HCT116 (cell line): ENCODE measurements at regions not wholly inside any gene's neighbourhood (a gene's known extent, or its start where the extent isn't known, plus 50 kb on each side); places are given as distances from the start of the nearest gene placed in this dataset.

ENCODE experiments used
- ATAC-seq: fragments of 200-7000 bp; cut with Tn5 transposase; 2 replicates; pipeline ENCODE4 v1.9.1; 2020; ENCODE audit warnings: mild to moderate bottlenecking, moderate library complexity
- BruUV-seq: library from RNA; stranded (reverse); fragments of 400-500 nt; replicated peaks from 2 replicates; lab custom pipeline; 2021; lab: Mats Ljungman, UMichigan
- CTCF ChIA-PET: fragments of 300-600 bp; sonication (Branson Sonifier 250); formaldehyde crosslinking; loops from one replicate; lab custom pipeline; 2021; ENCODE audit warnings: antibody characterized with exemption; lab: Charles Lee
- POLR2A ChIA-PET: fragments of 300-600, 350-600 bp; sonication (Branson Sonifier 250); formaldehyde crosslinking; loops from one replicate; lab custom pipeline; 2021; ENCODE audit warnings: antibody characterized with exemption; lab: Charles Lee
- RAD21 ChIA-PET, 2 experiments: fragments of 300-600 bp; sonication (Branson Sonifier 250); formaldehyde crosslinking; loops; one replicate each; lab custom pipeline; 2023; ENCODE audit warnings: low total read pairs in 2 of 2; ENCODE audit not compliant: uncharacterized antibody in 2 of 2, unreplicated experiment in 2 of 2, low non-redundant PET in 1 of 2; lab: Charles Lee
- DNase-seq: peaks from one replicate; pipeline ENCODE4 v3.0.0-alpha.2; 2010; ENCODE audit warnings: low read depth, low spot score
- H2AFZ ChIP-seq: fragments of 200-600 bp; shearing (Covaris generic), sonication (generic); 2 replicates; pipeline ENCODE4 v1.6.1; 2017; ENCODE audit warnings: low read depth, mixed run types, mixed read lengths, antibody characterized with exemption, low read length; ENCODE audit not compliant: poor library complexity, severe bottlenecking
- H3K27ac ChIP-seq: 2 replicates; pipeline ENCODE4 v1.5.1; 2012; ENCODE audit warnings: low read depth, low read length
- H3K27me3 ChIP-seq: fragments of 200-600 bp; sonication (generic); 2 replicates; pipeline ENCODE4 v1.6.1; 2016; ENCODE audit warnings: mixed run types, low read length, mixed read lengths; ENCODE audit not compliant: insufficient read depth
- H3K36me3 ChIP-seq, 2 experiments: fragments of 200-500 bp in 1 of 2; fragments of 200-600 bp in 1 of 2; sonication (Bioruptor generic) in 1 of 2; sonication (generic) in 1 of 2; 2 replicates each; pipeline versions ENCODE4 v1.5.1 to v1.6.1; 2014 to 2016; ENCODE audit warnings: low read length in 2 of 2, inconsistent platforms in 1 of 2, mixed read lengths in 1 of 2, mixed run types in 1 of 2; ENCODE audit not compliant: insufficient read depth in 2 of 2, control insufficient read depth in 1 of 2
- H3K4me1 ChIP-seq, 2 experiments: fragments of 200-600 bp in 1 of 2; sonication (generic) in 1 of 2; 2 replicates each; pipeline versions ENCODE4 v1.5.1 to v1.6.1; 2012 to 2017; ENCODE audit warnings: low read length in 2 of 2, inconsistent platforms in 1 of 2, mild to moderate bottlenecking in 1 of 2, mixed read lengths in 1 of 2, mixed run types in 1 of 2, moderate library complexity in 1 of 2; ENCODE audit not compliant: insufficient read depth in 2 of 2, control insufficient read depth in 1 of 2
- H3K4me2 ChIP-seq: fragments of 200-600 bp; sonication (generic); 2 replicates; pipeline ENCODE4 v1.6.1; 2017; ENCODE audit warnings: mixed run types, low read length, mixed read lengths
- H3K4me3 ChIP-seq, 2 experiments: fragments of 200-600 bp in 1 of 2; sonication (generic) in 1 of 2; replicated peaks in 1 of 2; 2 replicates each; pipeline ENCODE4 v1.5.1; 2011 to 2016; ENCODE audit warnings: low read length in 2 of 2, control low read depth in 1 of 2, low read depth in 1 of 2, mild to moderate bottlenecking in 1 of 2, mixed read lengths in 1 of 2, mixed run types in 1 of 2
- H3K79me2 ChIP-seq: fragments of 200-600 bp; sonication (generic); 2 replicates; pipeline ENCODE4 v1.6.1; 2017; ENCODE audit warnings: mild to moderate bottlenecking, mixed run types, low read length, moderate library complexity, mixed read lengths; ENCODE audit not compliant: insufficient read depth
- H3K9ac ChIP-seq: fragments of 200-600 bp; sonication (generic); 2 replicates; pipeline ENCODE4 v1.6.1; 2016; ENCODE audit warnings: low read length, mixed read lengths
- H3K9me2 ChIP-seq: fragments of 200-600 bp; sonication (generic), shearing (Covaris generic); 2 replicates; pipeline ENCODE4 v1.6.1; 2017; ENCODE audit warnings: mixed run types, mild to moderate bottlenecking, moderate library complexity; ENCODE audit not compliant: insufficient read depth
- H3K9me3 ChIP-seq, 2 experiments: fragments of 200-500 bp in 1 of 2; fragments of 200-600 bp in 1 of 2; sonication (Bioruptor generic) in 1 of 2; sonication (generic) in 1 of 2; 2 replicates each; pipeline ENCODE4 v1.6.1; 2014 to 2017; ENCODE audit warnings: low read length in 2 of 2, mixed read lengths in 2 of 2, inconsistent platforms in 1 of 2, low read depth in 1 of 2, mild to moderate bottlenecking in 1 of 2, mixed run types in 1 of 2, moderate library complexity in 1 of 2; ENCODE audit not compliant: control insufficient read depth in 1 of 2, insufficient read depth in 1 of 2
- H4K20me1 ChIP-seq: fragments of 200-600 bp; sonication (generic), shearing (Covaris generic); 2 replicates; pipeline ENCODE4 v1.6.1; 2017; ENCODE audit warnings: mixed run types, mild to moderate bottlenecking, moderate library complexity; ENCODE audit not compliant: insufficient read depth
- CBX3 ChIP-seq: IDR thresholded peaks from 2 replicates; pipeline ENCODE4 v1.6.1; 2012; ENCODE audit warnings: low read depth
- EZH2 ChIP-seq: fragments of 200-600 bp; sonication (generic); IDR thresholded peaks from 2 replicates; pipeline ENCODE4 v1.6.1; 2017; ENCODE audit warnings: antibody characterized with exemption, mixed run types
- SIN3A ChIP-seq: IDR thresholded peaks from 2 replicates; pipeline ENCODE4 v1.6.1; 2012; ENCODE audit warnings: low read depth
- intact Hi-C: fragments of 100-400 bp; cut with micrococcal nuclease; formaldehyde crosslinking; loops from 2 replicates; pipeline ENCODE4 v1.10.0; 2022
- TF ChIP-seq, protein P1 (sequence below): IDR thresholded peaks from 2 replicates; pipeline ENCODE4 v1.6.1; 2012

GRCh38 chr3:6444888-6445658 lies 415.8 kb upstream of the GRM7 start:
- H3K79me2 ChIP-seq = no peaks in the 10 kb centered on the region
- TF ChIP-seq SIN3A = no peak
- TF ChIP-seq CBX3 = no peak
- TF ChIP-seq EZH2 = no peak
- TF ChIP-seq, protein P1, sequence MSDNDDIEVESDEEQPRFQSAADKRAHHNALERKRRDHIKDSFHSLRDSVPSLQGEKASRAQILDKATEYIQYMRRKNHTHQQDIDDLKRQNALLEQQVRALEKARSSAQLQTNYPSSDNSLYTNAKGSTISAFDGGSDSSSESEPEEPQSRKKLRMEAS = no peak
- no peaks in the 10 kb centered on the region for H4K20me1 ChIP-seq
- no peaks in the 10 kb centered on the region for H3K9me2 ChIP-seq
- no peaks in the 10 kb centered on the region for H3K36me3 ChIP-seq
- no peak overlapping the region for H3K9ac ChIP-seq
- DNase-seq (no peak), ATAC-seq (no peak)
- no peak overlapping the region for H3K27ac ChIP-seq
- no peaks in the 10 kb centered on the region for H3K4me1 ChIP-seq
- no TSS peak for BruUV-seq
- H3K9me3 ChIP-seq = no peaks in the 10 kb centered on the region
- no peak overlapping the region for H2AFZ ChIP-seq
- intact Hi-C loops = no loop called here
- POLR2A ChIA-PET = no interaction called here
- H3K27me3 ChIP-seq = no peaks in the 10 kb centered on the region
- H3K4me2 ChIP-seq = no peak overlapping the region
- no peak overlapping the region for H3K4me3 ChIP-seq
- RAD21 ChIA-PET = no interaction called here
- CTCF ChIA-PET = no interaction called here

DNA sequence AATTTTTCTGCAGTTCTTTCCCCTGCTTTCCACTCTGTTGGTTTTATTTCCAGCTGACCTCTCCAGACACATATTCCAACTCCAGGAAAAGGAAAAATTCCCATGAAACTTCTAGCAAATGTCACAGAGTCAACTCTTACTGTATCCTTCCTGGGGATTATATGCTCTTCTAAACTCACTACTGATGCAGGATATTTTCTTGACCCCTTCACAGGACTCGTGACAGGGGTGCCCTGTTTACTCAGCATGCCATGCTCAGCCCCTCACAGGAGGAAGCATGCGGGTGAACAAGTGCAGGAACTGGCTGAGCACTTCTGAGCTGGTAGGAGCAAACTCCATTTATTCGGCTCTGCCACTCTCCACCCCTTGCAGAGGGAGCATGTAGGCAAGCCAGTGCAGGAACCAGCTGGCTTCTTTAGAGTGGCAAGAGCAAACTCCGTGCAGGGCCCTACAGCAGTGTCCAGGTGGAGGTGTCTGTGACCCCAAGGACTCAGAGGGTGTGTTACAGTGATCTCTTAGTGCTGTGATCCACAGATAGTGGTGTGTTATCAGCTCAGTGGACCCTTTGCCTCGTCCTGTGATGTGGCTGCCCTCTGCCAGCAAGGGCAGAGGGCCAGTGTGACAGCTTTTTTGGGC lies 413.6 kb upstream of the GRM7 start:
- no peak overlapping the region for H2AFZ ChIP-seq
- no peak overlapping the region for H3K27ac ChIP-seq
- CTCF ChIA-PET = no interaction called here

More for the DNA sequence above, 413.6 kb upstream of the GRM7 start:
- H3K36me3 ChIP-seq = no peaks in the 10 kb centered on the region
- no peak for ATAC-seq
- no peaks in the 10 kb centered on the region for H3K4me1 ChIP-seq
- H3K27me3 ChIP-seq = no peaks in the 10 kb centered on the region
- ChIA-PET POLR2A (no interaction called here), RAD21 (no interaction called here)
- no peak for DNase-seq
- no peaks in the 10 kb centered on the region for H3K9me2 ChIP-seq
- no peaks in the 10 kb centered on the region for H4K20me1 ChIP-seq
- H3K79me2 ChIP-seq = no peaks in the 10 kb centered on the region
- BruUV-seq = no TSS peak
- no peak overlapping the region for H3K4me3 ChIP-seq
- no peak overlapping the region for H3K9ac ChIP-seq
- no peaks in the 10 kb centered on the region for H3K9me3 ChIP-seq
- TF ChIP-seq CBX3 = no peak
- no peak overlapping the region for H3K4me2 ChIP-seq
- intact Hi-C loops = no loop called here
